ENCODE measurements at regions not wholly inside any gene's neighbourhood (a gene's known extent, or its start where the extent isn't known, plus 50 kb on each side); places are given as distances from the start of the nearest gene placed in this dataset.

DNA sequence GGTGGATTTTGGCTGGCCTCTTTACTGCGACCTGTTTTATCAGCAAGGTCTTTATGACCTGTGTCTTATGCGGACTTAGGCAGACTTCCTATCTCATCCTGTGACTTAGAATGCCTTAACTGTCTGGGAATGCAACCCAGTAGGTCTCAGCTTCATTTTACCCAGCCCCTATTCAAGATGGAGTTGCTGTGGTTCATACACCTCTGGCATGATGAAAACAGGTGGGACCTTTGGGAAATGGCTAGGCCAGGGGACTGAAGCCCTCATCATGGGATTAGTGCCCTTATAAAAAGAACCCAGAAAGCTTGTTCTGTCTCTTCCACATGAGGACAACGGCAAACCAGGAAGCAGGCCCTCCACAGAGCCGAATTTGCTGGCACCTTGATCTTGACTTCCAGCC, 172.1 kb upstream of the MYO3A start:
- Histone ChIP-seq H3K4me1 (no peaks in the 10 kb centered on the region), H3K9me3 (no peaks in the 10 kb centered on the region), H3K4me3 (ENCODE audit: low read depth, low read length) (no peak overlapping the region), H3K36me3 (no peaks in the 10 kb centered on the region), H3K27me3 (no peaks in the 10 kb centered on the region)
- TF ChIP-seq, protein P1, sequence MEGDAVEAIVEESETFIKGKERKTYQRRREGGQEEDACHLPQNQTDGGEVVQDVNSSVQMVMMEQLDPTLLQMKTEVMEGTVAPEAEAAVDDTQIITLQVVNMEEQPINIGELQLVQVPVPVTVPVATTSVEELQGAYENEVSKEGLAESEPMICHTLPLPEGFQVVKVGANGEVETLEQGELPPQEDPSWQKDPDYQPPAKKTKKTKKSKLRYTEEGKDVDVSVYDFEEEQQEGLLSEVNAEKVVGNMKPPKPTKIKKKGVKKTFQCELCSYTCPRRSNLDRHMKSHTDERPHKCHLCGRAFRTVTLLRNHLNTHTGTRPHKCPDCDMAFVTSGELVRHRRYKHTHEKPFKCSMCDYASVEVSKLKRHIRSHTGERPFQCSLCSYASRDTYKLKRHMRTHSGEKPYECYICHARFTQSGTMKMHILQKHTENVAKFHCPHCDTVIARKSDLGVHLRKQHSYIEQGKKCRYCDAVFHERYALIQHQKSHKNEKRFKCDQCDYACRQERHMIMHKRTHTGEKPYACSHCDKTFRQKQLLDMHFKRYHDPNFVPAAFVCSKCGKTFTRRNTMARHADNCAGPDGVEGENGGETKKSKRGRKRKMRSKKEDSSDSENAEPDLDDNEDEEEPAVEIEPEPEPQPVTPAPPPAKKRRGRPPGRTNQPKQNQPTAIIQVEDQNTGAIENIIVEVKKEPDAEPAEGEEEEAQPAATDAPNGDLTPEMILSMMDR (IDR thresholded peaks at IDR 0.05; ENCODE audit: low read depth, low read length), result no peak
- no peak for DNase-seq

DNA sequence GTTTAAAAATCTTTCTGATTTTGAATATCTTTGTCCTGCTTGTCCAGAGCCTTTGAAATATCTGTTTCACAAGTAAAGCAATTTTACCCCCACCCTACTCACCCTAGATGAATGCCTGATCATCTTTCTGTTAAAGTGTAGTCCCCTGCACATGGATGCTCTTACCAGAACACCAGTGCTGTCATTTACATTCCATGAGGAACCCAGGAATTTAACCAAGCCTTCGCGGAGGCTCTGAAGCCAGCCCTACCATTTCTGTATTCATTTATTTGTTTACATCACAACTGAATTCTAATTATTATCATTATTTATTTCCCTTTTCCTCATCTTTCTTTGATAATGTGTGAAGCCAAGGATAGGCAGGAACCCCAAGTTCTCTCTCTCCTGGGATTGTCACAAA, 167.8 kb upstream of the MYO3A start:
- H3K4me1 ChIP-seq, result no peaks in the 10 kb centered on the region
- H3K9me3 ChIP-seq, result no peaks in the 10 kb centered on the region
- H3K4me3 ChIP-seq (ENCODE audit: low read depth, low read length), result no peak overlapping the region
- H3K27me3 ChIP-seq, result no peaks in the 10 kb centered on the region
- TF ChIP-seq, protein P1 (IDR thresholded peaks at IDR 0.05; ENCODE audit: low read depth, low read length), result no peak
- no peak for DNase-seq
- no peaks in the 10 kb centered on the region for H3K36me3 ChIP-seq

DNA sequence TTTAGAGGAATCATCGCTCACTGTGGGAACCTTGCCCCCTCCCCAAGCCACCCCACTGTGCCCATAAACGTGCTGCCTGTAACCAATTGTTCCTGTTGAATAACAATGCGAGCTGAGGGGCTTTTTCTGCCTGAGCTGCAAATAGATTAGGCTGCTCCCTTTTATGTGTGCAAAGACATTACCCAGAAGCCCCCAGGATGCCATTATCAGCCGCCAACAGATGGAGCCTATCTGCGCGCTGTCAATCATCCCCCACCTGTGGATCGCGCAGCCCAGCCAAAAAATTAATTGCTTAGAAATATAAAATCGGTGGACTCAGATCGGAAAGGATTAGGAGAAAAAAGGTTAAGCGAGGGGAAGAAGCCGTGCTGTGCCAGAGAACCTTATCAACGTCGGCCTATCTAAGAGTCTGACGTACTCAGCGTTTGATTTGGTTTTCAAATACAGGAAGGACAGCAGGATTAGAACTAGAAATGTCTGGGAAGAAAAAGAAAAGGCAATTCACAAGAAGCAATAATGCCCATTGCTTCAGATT, 167.3 kb upstream of the MYO3A start:
- no peaks in the 10 kb centered on the region for H3K4me1 ChIP-seq
- H3K27me3 ChIP-seq, result no peaks in the 10 kb centered on the region
- H3K36me3 ChIP-seq, result no peaks in the 10 kb centered on the region
- no peaks in the 10 kb centered on the region for H3K9me3 ChIP-seq
- no peak overlapping the region for H3K4me3 ChIP-seq (ENCODE audit: low read depth, low read length)
- DNase-seq, result no peak
- TF ChIP-seq, protein P1 (IDR thresholded peaks at IDR 0.05; ENCODE audit: low read depth, low read length), result no peak

DNA sequence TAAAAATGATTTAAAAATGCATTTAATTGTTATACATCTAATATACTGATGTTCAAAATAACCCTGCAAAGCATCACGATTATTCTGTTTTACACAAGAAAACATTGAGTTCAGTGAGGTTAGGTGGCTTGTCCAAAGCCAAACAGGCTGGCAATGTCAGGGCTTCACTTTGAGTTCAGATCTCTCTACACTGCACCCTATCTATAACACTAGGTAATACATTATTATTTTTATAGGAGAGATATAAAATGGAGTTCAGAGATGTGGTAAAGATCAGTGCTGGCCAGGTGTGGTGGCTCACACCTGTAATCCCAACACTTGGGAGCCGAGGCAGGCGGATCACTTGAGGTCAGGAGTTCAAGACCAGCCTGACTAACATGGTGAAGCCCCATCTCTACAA, 165.9 kb upstream of the MYO3A start:
- H3K4me3 ChIP-seq (ENCODE audit: low read depth, low read length), result no peak overlapping the region
- DNase-seq, result no peak
- H3K27me3 ChIP-seq, result no peaks in the 10 kb centered on the region

DNA sequence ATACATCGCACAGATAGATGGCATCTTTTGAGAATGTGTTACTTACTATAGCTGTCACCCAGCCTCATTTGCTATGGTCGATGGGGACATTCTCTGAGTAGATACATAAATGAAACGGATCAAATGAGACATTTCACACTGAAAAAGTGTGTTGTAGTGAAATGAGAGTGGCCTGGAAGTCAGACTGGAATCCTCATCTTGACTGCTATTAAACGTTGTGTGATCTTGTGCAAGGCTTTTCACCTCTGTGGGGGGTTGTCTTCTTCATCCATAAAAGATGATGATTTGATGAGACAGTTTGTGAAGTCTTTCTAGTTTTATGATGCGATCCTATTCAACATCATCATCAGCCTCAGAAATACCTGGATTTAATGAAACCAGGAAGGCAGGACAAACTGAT, 155.4 kb upstream of the MYO3A start:
- no peak for DNase-seq
- H3K4me1 ChIP-seq, result no peaks in the 10 kb centered on the region
- no peaks in the 10 kb centered on the region for H3K9me3 ChIP-seq
- H3K36me3 ChIP-seq, result no peaks in the 10 kb centered on the region
- no peak overlapping the region for H3K4me3 ChIP-seq (ENCODE audit: low read depth, low read length)
- H3K27me3 ChIP-seq, result no peaks in the 10 kb centered on the region
- TF ChIP-seq, protein P1 (IDR thresholded peaks at IDR 0.05; ENCODE audit: low read depth, low read length), result no peak

More for the DNA sequence above, 165.9 kb upstream of the MYO3A start:
- Histone ChIP-seq H3K4me1 (no peaks in the 10 kb centered on the region), H3K9me3 (no peaks in the 10 kb centered on the region), H3K36me3 (no peaks in the 10 kb centered on the region)
- TF ChIP-seq, protein P1 (IDR thresholded peaks at IDR 0.05; ENCODE audit: low read depth, low read length), result no peak

DNA sequence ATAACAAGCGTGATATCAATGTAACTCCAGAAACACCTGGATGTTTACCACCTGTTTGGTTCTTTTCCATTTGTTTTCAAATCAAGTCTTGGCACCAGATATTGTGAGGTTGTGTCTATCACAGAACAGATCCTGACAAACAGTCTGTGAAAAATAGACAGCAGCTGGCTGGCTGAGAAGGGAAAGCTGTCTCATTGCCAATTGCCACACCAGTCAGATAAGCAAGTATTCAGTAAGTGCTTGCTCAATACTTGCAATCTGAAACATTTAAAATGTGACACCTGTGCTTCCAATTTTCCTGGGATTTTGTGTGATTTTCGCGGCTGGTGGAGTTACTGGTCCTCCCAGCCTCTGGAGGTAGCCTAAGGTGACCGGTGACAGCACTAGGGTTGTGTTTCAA, 147.9 kb upstream of the MYO3A start:
- DNase-seq, result no peak
- Histone ChIP-seq H3K4me1 (no peaks in the 10 kb centered on the region), H3K9me3 (no peaks in the 10 kb centered on the region), H3K27me3 (no peaks in the 10 kb centered on the region), H3K4me3 (ENCODE audit: low read depth, low read length) (no peak overlapping the region), H3K36me3 (no peaks in the 10 kb centered on the region)
- TF ChIP-seq, protein P1 (IDR thresholded peaks at IDR 0.05; ENCODE audit: low read depth, low read length), result no peak
